CD14-positive monocyte (primary cell): ENCODE measurements at regions not wholly inside any gene's neighbourhood (a gene's known extent, or its start where the extent isn't known, plus 50 kb on each side); places are given as distances from the start of the nearest gene placed in this dataset.

Experiments used
- DNase-seq, 3 donors: peaks; one replicate each; pipeline ENCODE4 v3.0.0-alpha.2; 2011 to 2022
- H2AFZ ChIP-seq: 2 replicates; pipeline ENCODE4 v1.6.0; 2012; ENCODE audit warnings: mild to moderate bottlenecking, low read depth, low read length, inconsistent platforms; ENCODE audit not compliant: insufficient read depth, poor library complexity, severe bottlenecking
- H3K27ac ChIP-seq, 2 donors: 1 replicate in 1 of 2; 2 replicates in 1 of 2; pipeline ENCODE4 v1.5.1; 2012 to 2013; ENCODE audit warnings: low read length in 2 of 2, control low read depth in 1 of 2, inconsistent platforms in 1 of 2, low read depth in 1 of 2, mild to moderate bottlenecking in 1 of 2
- H3K27me3 ChIP-seq, 2 donors: one replicate each; pipeline versions ENCODE4 v1.6.0 to v1.6.1; 2011 to 2013; ENCODE audit warnings: low read length in 2 of 2; ENCODE audit not compliant: control insufficient read depth in 2 of 2, insufficient read depth in 2 of 2
- H3K36me3 ChIP-seq, 2 donors: replicated peaks in 1 of 2; 1 replicate in 1 of 2; 2 replicates in 1 of 2; pipeline versions ENCODE4 v1.5.1 to v1.6.1; 2012 to 2013; ENCODE audit warnings: low read length in 2 of 2, control low read depth in 1 of 2, inconsistent platforms in 1 of 2, mild to moderate bottlenecking in 1 of 2; ENCODE audit not compliant: insufficient read depth in 2 of 2, control insufficient read depth in 1 of 2
- H3K4me1 ChIP-seq, 2 donors: 1 replicate in 1 of 2; 2 replicates in 1 of 2; pipeline versions ENCODE4 v1.5.1 to v1.6.1; 2012 to 2013; ENCODE audit warnings: low read length in 2 of 2, control low read depth in 1 of 2, inconsistent platforms in 1 of 2, mild to moderate bottlenecking in 1 of 2, moderate library complexity in 1 of 2; ENCODE audit not compliant: insufficient read depth in 2 of 2, control insufficient read depth in 1 of 2
- H3K4me2 ChIP-seq: replicated peaks from 2 replicates; pipeline ENCODE3; 2012; ENCODE audit warnings: low read length, moderate library complexity, mild to moderate bottlenecking; ENCODE audit not compliant: poor library complexity, severe bottlenecking; ENCODE audit errors: extremely low read depth
- H3K4me3 ChIP-seq, 3 experiments: fragments of 200-600 bp in 1 of 3; sonication (generic) in 1 of 3; replicated peaks in 1 of 3; 1 replicate in 2 of 3; 2 replicates in 1 of 3; pipeline ENCODE4 v1.5.1; 2011 to 2013; ENCODE audit warnings: low read length in 3 of 3, mild to moderate bottlenecking in 3 of 3, control low read depth in 2 of 3, low read depth in 2 of 3, inconsistent platforms in 1 of 3, moderate library complexity in 1 of 3
- H3K79me2 ChIP-seq: 2 replicates; pipeline ENCODE4 v1.6.0; 2012; ENCODE audit warnings: mild to moderate bottlenecking, control low read depth, inconsistent platforms, low read length, moderate library complexity; ENCODE audit not compliant: insufficient read depth
- H3K9ac ChIP-seq: 2 replicates; pipeline ENCODE4 v1.6.0; 2017; ENCODE audit warnings: low read length, mild to moderate bottlenecking; ENCODE audit not compliant: insufficient read depth, poor library complexity, severe bottlenecking
- H3K9me3 ChIP-seq, 2 donors: replicated peaks in 1 of 2; 1 replicate in 1 of 2; 2 replicates in 1 of 2; pipeline versions ENCODE4 v1.5.1 to v1.6.1; 2012 to 2013; ENCODE audit warnings: low read length in 2 of 2, control low read depth in 1 of 2; ENCODE audit not compliant: control insufficient read depth in 1 of 2, insufficient read depth in 1 of 2
- H4K20me1 ChIP-seq: 2 replicates; pipeline ENCODE4 v1.6.0; 2012; ENCODE audit warnings: mild to moderate bottlenecking, low read length, control low read depth, moderate library complexity; ENCODE audit not compliant: insufficient read depth
- H3K27ac Mint-ChIP-seq, 7 donors: one replicate each; pipeline ENCODE4 v1.8.0; 2020; ENCODE audit warnings: mild to moderate bottlenecking in 7 of 7, mixed read lengths in 7 of 7, moderate library complexity in 6 of 7, inconsistent platforms in 2 of 7
- H3K27me3 Mint-ChIP-seq, 3 donors: one replicate each; pipeline ENCODE4 v1.8.0; 2021 to 2022; ENCODE audit warnings: low read depth in 3 of 3, mild to moderate bottlenecking in 3 of 3, mixed read lengths in 3 of 3, moderate library complexity in 3 of 3, inconsistent platforms in 1 of 3
- H3K36me3 Mint-ChIP-seq, 2 donors: one replicate each; pipeline ENCODE4 v1.8.0; 2020; ENCODE audit warnings: mixed read lengths in 2 of 2, inconsistent platforms in 1 of 2, mild to moderate bottlenecking in 1 of 2
- H3K4me1 Mint-ChIP-seq: one replicate; pipeline ENCODE4 v1.8.0; 2020; ENCODE audit warnings: mild to moderate bottlenecking, mixed read lengths
- H3K4me3 Mint-ChIP-seq, 2 donors: one replicate each; pipeline ENCODE4 v1.8.0; 2020; ENCODE audit warnings: mild to moderate bottlenecking in 2 of 2, mixed read lengths in 2 of 2, moderate library complexity in 1 of 2
- H3K9me3 Mint-ChIP-seq, 7 donors: one replicate each; pipeline ENCODE4 v1.8.0; 2020 to 2022; ENCODE audit warnings: mixed read lengths in 7 of 7, mild to moderate bottlenecking in 6 of 7, moderate library complexity in 6 of 7, inconsistent platforms in 2 of 7
- WGBS: methylation state at CpG from one replicate; pipeline ENCODE4 v1.1.5; 2013; ENCODE audit warnings: missing lambda C conversion rate; ENCODE audit not compliant: insufficient coverage; 5-methylcytosine and 5-hydroxymethylcytosine counted together
- intact Hi-C, 2 donors: fragments of 100-400 bp; cut with micrococcal nuclease; formaldehyde crosslinking; loops; one replicate each; pipeline versions ENCODE4 v1.15.0 to v1.15.1; 2023
- TF ChIP-seq, protein P1 (sequence below): fragments of 200-600 bp; IDR thresholded peaks from one replicate; pipeline ENCODE4 v1.8.0; 2022; ENCODE audit warnings: antibody characterized with exemption, mild to moderate bottlenecking

DNA sequence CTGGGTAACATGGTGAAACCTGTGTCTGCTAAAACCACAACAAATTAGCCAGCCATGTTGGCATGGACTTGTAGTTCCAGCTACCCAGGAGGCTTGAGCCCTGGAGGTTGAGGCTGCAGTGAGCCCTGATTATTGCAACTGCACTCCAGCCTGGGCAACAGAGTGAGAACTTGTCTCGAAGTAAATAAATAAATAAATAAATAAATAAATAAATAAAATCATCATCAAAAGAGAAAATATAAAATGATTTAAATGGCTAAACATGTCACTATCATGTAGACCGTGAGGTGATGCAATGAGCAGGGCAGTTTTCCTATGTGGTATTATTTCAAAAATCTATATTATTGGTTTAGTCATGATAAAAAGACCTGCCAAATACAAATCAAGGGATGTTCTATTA is 2074.3 kb downstream of the PCDH9 start:
- no CpG with 5 or more reads among the region's 2 CpGs for WGBS
- TF ChIP-seq, protein P1, sequence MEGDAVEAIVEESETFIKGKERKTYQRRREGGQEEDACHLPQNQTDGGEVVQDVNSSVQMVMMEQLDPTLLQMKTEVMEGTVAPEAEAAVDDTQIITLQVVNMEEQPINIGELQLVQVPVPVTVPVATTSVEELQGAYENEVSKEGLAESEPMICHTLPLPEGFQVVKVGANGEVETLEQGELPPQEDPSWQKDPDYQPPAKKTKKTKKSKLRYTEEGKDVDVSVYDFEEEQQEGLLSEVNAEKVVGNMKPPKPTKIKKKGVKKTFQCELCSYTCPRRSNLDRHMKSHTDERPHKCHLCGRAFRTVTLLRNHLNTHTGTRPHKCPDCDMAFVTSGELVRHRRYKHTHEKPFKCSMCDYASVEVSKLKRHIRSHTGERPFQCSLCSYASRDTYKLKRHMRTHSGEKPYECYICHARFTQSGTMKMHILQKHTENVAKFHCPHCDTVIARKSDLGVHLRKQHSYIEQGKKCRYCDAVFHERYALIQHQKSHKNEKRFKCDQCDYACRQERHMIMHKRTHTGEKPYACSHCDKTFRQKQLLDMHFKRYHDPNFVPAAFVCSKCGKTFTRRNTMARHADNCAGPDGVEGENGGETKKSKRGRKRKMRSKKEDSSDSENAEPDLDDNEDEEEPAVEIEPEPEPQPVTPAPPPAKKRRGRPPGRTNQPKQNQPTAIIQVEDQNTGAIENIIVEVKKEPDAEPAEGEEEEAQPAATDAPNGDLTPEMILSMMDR, result no peak
- no peaks in the 10 kb centered on the region for H3K27me3 ChIP-seq
- intact Hi-C loops, result no loop called here
- no peaks in the 10 kb centered on the region for H3K36me3 ChIP-seq
- Mint-ChIP-seq H3K4me1 (no peaks in the 10 kb centered on the region), H3K4me3 (no peak overlapping the region), H3K27ac (no peak overlapping the region), H3K36me3 (no peaks in the 10 kb centered on the region), H3K27me3 (peaks cover 0 to 2% (median 0%) of the 10 kb centered on the region in 3 donors), H3K9me3 (peaks cover 0 to 12% (median 2%) of the 10 kb centered on the region in 7 donors)
- no peak for DNase-seq
- no peak overlapping the region for H3K9ac ChIP-seq
- no peaks in the 10 kb centered on the region for H3K79me2 ChIP-seq
- H3K4me1 ChIP-seq, result no peaks in the 10 kb centered on the region
- H3K4me2 ChIP-seq, result no peak overlapping the region
- no peak overlapping the region for H3K4me3 ChIP-seq
- H3K9me3 ChIP-seq, result no peaks in the 10 kb centered on the region
- H4K20me1 ChIP-seq, result no peaks in the 10 kb centered on the region
- H2AFZ ChIP-seq, result no peak overlapping the region
- no peak overlapping the region for H3K27ac ChIP-seq

- Mint-ChIP-seq H3K36me3 (no peaks in the 10 kb centered on the region), H3K4me3 (no peak overlapping the region), H3K4me1 (no peaks in the 10 kb centered on the region), H3K27me3 (peaks cover 0 to 2% (median 0%) of the 10 kb centered on the region in 3 donors), H3K27ac (no peak overlapping the region), H3K9me3 (peaks cover 0 to 12% (median 2%) of the 10 kb centered on the region in 7 donors)
- Histone ChIP-seq H3K79me2 (no peaks in the 10 kb centered on the region), H3K4me3 (no peak overlapping the region), H3K4me1 (no peaks in the 10 kb centered on the region), H3K9ac (no peak overlapping the region), H4K20me1 (no peaks in the 10 kb centered on the region), H3K9me3 (peaks cover 0 to 2% of the 10 kb centered on the region in 2 donors), H3K4me2 (no peak overlapping the region), H3K27me3 (no peaks in the 10 kb centered on the region), H3K27ac (no peak overlapping the region), H2AFZ (no peak overlapping the region), H3K36me3 (no peaks in the 10 kb centered on the region)
- TF ChIP-seq, protein P1, result no peak
- WGBS, result 100% methylated on average over 1 of the region's 5 CpGs
- DNase-seq, result no peak
- intact Hi-C loops, result no loop called here
Measured at GRCh38 chr13:65154661-65155447, 2075.3 kb downstream of the PCDH9 start.
